ENCODE measurements at regions not wholly inside any gene's neighbourhood (a gene's known extent, or its start where the extent isn't known, plus 50 kb on each side); places are given as distances from the start of the nearest gene placed in this dataset.

GRCh38 chr5:65068410-65068809 is 299.7 kb downstream of the CWC27 start:
- DNase-seq = no peak

GRCh38 chr5:65070026-65070425 is 301.3 kb downstream of the CWC27 start:
- DNase-seq = no peak

GRCh38 chr5:65072850-65073249 is 304.1 kb downstream of the CWC27 start:
- DNase-seq = no peak

- no peak for DNase-seq
Measured at GRCh38 chr5:65073250-65073661, 304.5 kb downstream of the CWC27 start.

- DNase-seq = no peak
Measured at GRCh38 chr5:65075623-65076250, 307.0 kb downstream of the CWC27 start.

- peak; percentile 58 to 82 for DNase-seq
Measured at GRCh38 chr5:65076251-65076869, 307.6 kb downstream of the CWC27 start.

- DNase-seq = no peak
Measured at GRCh38 chr5:65077653-65078052, 308.9 kb downstream of the CWC27 start.

GRCh38 chr5:65078331-65078730 is 309.6 kb downstream of the CWC27 start:
- no peak for DNase-seq

GRCh38 chr5:65081071-65081470 is 312.3 kb downstream of the CWC27 start:
- no peak for DNase-seq

- peak; percentile 52 for DNase-seq
Measured at GRCh38 chr5:65084795-65085515, 316.2 kb downstream of the CWC27 start.

- DNase-seq = no peak
Measured at GRCh38 chr5:65085516-65085850, 316.8 kb downstream of the CWC27 start.

- no peak for DNase-seq
Measured at GRCh38 chr5:65086234-65086890, 317.6 kb downstream of the CWC27 start.

GRCh38 chr5:65087154-65087553 is 318.4 kb downstream of the CWC27 start:
- DNase-seq = no peak

- no peak for DNase-seq
Measured at GRCh38 chr5:65094279-65094678, 325.5 kb downstream of the CWC27 start.

GRCh38 chr5:65098393-65098792 is 329.7 kb downstream of the CWC27 start:
- DNase-seq = peak in 1 of 2 donors; percentile 14

All from inflammatory macrophage treated with lipopolysaccharide for 1 hour (primary cell).